Endothelial cell (in vitro differentiated cells): ENCODE measurements at regions not wholly inside any gene's neighbourhood (a gene's known extent, or its start where the extent isn't known, plus 50 kb on each side); places are given as distances from the start of the nearest gene placed in this dataset.
"Not testable (repeated sequence)": the region's sequence is repeated elsewhere in the genome, so short reads cannot be mapped to it uniquely, and the experiment has no call there.

Source experiments
- DNase-seq: peaks from one replicate; pipeline ENCODE4 v3.0.0; 2021; ENCODE audit warnings: low spot score
- H3K27ac Mint-ChIP-seq: one replicate; pipeline ENCODE4 v1.8.0; 2021; ENCODE audit warnings: mixed read lengths, inconsistent platforms; ENCODE audit not compliant: unreplicated experiment
- H3K27me3 Mint-ChIP-seq: one replicate; pipeline ENCODE4 v1.8.0; 2021; ENCODE audit warnings: mild to moderate bottlenecking, moderate library complexity, mixed read lengths, inconsistent platforms; ENCODE audit not compliant: unreplicated experiment
- H3K36me3 Mint-ChIP-seq: one replicate; pipeline ENCODE4 v1.8.0; 2021; ENCODE audit warnings: mild to moderate bottlenecking, low read depth, mixed read lengths, inconsistent platforms; ENCODE audit not compliant: unreplicated experiment
- H3K4me1 Mint-ChIP-seq: one replicate; pipeline ENCODE4 v1.8.0; 2021; ENCODE audit warnings: mild to moderate bottlenecking, mixed read lengths, inconsistent platforms; ENCODE audit not compliant: unreplicated experiment
- H3K4me3 Mint-ChIP-seq: one replicate; pipeline ENCODE4 v1.8.0; 2021; ENCODE audit warnings: mild to moderate bottlenecking, mixed read lengths, inconsistent platforms; ENCODE audit not compliant: unreplicated experiment
- H3K9me3 Mint-ChIP-seq: one replicate; pipeline ENCODE4 v1.8.0; 2021; ENCODE audit warnings: mixed read lengths, inconsistent platforms; ENCODE audit not compliant: unreplicated experiment
- TF ChIP-seq, protein P1 (sequence below): fragments of 200-600 bp; sonication (generic); IDR thresholded peaks from one replicate; pipeline ENCODE4 v1.5.0; 2021; ENCODE audit warnings: antibody characterized with exemption; ENCODE audit not compliant: unreplicated experiment

DNA sequence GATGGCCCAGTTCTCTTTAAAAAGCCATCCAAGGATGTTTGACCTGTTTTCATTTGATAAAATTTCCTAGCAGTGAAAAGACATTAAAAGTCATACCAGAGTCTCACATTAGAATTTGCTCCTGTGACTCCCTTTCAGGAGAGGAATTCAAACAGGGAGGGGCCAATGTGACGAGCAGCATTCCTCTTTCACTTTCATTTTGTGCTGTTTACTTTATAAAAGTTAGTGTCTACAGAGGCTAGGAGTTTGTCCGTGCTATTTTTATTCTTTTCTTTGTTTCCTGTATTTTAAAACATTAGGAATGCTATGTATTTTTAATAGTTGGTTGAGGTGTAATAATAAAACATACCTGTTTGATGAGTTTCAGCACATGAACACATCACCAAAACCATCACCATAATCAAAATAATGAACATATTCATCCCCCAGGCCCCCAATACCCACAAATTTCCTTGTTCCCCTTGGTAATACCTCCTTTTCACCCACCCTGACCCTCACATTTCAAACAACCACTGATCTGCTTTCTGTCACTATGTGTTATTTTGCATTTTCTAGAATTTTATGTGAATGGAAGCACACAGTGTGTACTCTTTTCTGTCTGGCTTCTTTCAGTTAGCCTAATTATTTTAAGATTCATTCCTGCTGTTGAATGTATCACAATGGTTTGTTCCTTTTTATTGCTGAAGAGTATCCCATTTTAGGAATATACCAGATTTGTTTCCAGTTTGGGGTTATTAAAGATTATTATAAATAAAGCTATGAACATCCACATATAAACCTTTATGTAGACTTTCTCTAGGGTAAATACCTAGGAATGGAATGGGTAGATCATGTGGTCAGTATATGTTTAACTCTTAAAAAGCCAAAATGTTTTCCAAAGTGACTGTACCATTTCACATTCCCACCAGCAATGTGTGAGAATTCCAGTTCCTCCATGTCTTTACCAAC, 129.5 kb downstream of the TENT5C start:
- no peak overlapping the region for H3K27ac Mint-ChIP-seq

DNA sequence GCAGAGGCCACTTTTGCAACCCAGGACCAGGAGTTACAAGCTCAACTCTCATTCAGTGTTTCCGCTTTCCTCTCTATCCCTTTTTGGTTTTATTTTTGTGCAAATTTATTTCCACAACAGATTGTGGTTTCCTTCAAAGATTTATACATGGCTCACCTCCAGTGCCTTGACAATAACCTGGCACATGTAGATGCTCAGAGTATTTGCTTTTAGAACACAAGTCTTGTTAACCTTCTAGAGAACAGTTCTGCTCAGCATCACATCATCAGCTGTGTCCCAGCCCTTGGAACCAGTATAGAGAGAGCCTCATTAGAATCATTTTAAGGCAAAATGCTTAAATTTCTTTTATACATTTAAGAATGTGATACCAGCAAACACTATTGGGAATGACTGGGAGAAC, 133.7 kb downstream of the TENT5C start:
- H3K9me3 Mint-ChIP-seq = no peaks in the 10 kb centered on the region
- H3K27me3 Mint-ChIP-seq = no peaks in the 10 kb centered on the region
- no peak overlapping the region for H3K27ac Mint-ChIP-seq
- TF ChIP-seq, protein P1, sequence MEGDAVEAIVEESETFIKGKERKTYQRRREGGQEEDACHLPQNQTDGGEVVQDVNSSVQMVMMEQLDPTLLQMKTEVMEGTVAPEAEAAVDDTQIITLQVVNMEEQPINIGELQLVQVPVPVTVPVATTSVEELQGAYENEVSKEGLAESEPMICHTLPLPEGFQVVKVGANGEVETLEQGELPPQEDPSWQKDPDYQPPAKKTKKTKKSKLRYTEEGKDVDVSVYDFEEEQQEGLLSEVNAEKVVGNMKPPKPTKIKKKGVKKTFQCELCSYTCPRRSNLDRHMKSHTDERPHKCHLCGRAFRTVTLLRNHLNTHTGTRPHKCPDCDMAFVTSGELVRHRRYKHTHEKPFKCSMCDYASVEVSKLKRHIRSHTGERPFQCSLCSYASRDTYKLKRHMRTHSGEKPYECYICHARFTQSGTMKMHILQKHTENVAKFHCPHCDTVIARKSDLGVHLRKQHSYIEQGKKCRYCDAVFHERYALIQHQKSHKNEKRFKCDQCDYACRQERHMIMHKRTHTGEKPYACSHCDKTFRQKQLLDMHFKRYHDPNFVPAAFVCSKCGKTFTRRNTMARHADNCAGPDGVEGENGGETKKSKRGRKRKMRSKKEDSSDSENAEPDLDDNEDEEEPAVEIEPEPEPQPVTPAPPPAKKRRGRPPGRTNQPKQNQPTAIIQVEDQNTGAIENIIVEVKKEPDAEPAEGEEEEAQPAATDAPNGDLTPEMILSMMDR = no peak
- no peak for DNase-seq
- H3K4me1 Mint-ChIP-seq = no peaks in the 10 kb centered on the region
- no peak overlapping the region for H3K4me3 Mint-ChIP-seq
- no peaks in the 10 kb centered on the region for H3K36me3 Mint-ChIP-seq

More for the DNA sequence above, 129.5 kb downstream of the TENT5C start:
- Mint-ChIP-seq H3K36me3 (no peaks in the 10 kb centered on the region), H3K27me3 (no peaks in the 10 kb centered on the region), H3K4me3 (peak overlapping the region; percentile 33), H3K4me1 (no peaks in the 10 kb centered on the region), H3K9me3 (no peaks in the 10 kb centered on the region)
- DNase-seq = no peak
- TF ChIP-seq, protein P1 = no peak

DNA sequence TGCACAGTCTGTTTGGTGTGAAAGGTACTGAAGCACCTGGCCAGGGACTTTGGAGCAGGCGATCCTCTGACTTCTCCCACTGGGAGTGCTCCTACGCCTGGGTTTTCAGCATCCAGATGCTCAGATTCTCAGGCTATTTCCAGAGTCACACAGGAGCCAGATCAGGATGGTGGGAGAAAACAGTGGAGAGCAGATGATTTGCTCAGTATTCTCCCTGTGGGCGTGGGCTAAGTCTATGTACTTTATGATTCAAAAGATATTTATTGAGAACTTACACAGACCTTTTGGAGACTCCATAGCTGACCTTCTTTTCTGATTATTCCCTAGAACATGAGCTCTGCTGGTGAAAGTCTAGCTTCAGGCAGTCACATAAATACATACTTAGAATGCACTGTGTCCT, 134.6 kb downstream of the TENT5C start:
- H3K27me3 Mint-ChIP-seq = no peaks in the 10 kb centered on the region
- H3K4me3 Mint-ChIP-seq = no peak overlapping the region
- TF ChIP-seq, protein P1 = no peak
- DNase-seq = no peak
- no peaks in the 10 kb centered on the region for H3K9me3 Mint-ChIP-seq
- no peaks in the 10 kb centered on the region for H3K4me1 Mint-ChIP-seq
- no peak overlapping the region for H3K27ac Mint-ChIP-seq
- H3K36me3 Mint-ChIP-seq = no peaks in the 10 kb centered on the region

DNA sequence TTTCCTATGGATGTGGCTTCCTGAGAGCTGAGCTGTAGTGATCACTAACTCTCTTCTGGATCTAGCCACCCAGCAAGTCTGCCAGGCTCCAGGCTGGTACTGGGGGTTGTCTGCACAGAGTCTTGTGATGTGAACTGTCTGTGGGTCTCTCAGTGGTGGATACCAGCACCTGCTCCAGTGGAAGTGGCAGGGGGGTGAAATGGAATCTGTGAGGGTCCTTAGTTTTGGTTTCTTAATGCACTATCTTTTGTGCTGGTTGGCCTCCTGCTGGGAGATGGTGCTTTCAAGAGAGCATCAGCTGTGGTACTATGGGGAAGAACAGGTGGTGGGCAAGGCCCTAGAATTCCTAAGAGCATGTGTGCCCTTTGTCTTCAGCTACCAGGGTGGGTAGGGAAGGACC, 140.7 kb downstream of the TENT5C start:
- H3K27ac Mint-ChIP-seq, H3K4me3 Mint-ChIP-seq, H3K27me3 Mint-ChIP-seq, H3K9me3 Mint-ChIP-seq, DNase-seq, H3K4me1 Mint-ChIP-seq, H3K36me3 Mint-ChIP-seq: not testable (repeated sequence)

DNA sequence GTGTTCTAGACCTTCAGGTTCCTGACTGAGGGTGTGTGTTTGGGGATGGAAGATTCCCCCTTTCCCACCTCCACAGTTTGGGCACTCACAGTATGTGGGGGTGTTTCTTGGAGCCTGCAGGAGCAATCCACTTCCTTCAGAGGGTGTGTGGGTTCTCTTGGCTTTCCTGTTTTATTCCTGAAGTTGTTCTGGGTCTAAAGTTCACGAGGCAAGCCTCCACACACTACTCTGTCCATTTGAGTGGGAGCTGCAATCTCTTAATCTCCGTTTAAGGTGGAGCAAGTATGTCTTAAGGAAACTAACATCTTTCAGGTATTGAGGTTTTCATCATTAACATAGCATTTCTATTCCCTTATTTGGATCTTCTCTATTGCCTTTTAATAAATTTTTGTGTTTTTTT, 141.8 kb downstream of the TENT5C start:
- Mint-ChIP-seq H3K27ac (no peak overlapping the region), H3K4me3 (no peak overlapping the region), H3K9me3 (no peaks in the 10 kb centered on the region), H3K4me1 (no peaks in the 10 kb centered on the region), H3K36me3 (no peaks in the 10 kb centered on the region), H3K27me3 (no peaks in the 10 kb centered on the region)
- DNase-seq = no peak
- TF ChIP-seq, protein P1 = no peak
